Adrenal gland (tissue), 5 donors: ENCODE measurements at regions not wholly inside any gene's neighbourhood (a gene's known extent, or its start where the extent isn't known, plus 50 kb on each side); places are given as distances from the start of the nearest gene placed in this dataset.

Experiments
- CTCF ChIP-seq, 6 experiments: fragments of 450-650 bp in 4 of 6; fragments of 200-600 bp in 2 of 6; sonication (generic) in 1 of 6; IDR thresholded peaks; 1 replicate in 5 of 6; 2 replicates in 1 of 6; pipeline versions ENCODE4 v1.5.1 to v1.8.0; 2016 to 2021; ENCODE audit warnings: antibody characterized with exemption in 6 of 6, mild to moderate bottlenecking in 2 of 6, moderate library complexity in 1 of 6
- POLR2A ChIP-seq, 2 donors: fragments of 450-650 bp; IDR thresholded peaks; one replicate each; pipeline ENCODE4 v1.6.1; 2017; ENCODE audit warnings: antibody characterized with exemption in 2 of 2, mild to moderate bottlenecking in 2 of 2, moderate library complexity in 1 of 2
- donor health status: DM: no; HTN: no; CAD: no.

- TF ChIP-seq CTCF (IDR thresholded peaks at IDR 0.05) (no peak), POLR2A (IDR thresholded peaks at IDR 0.05) (no peak)
These were observed 452.5 kb upstream of the RIOK2 start for GRCh38 chr5:97635553-97635952.
